HEK293 (cell line): ENCODE measurements at regions not wholly inside any gene's neighbourhood (a gene's known extent, or its start where the extent isn't known, plus 50 kb on each side); places are given as distances from the start of the nearest gene placed in this dataset.

Experiments used
- CTCF ChIP-seq: fragments of 450-650 bp; formaldehyde crosslinking; IDR thresholded peaks from 2 replicates; pipeline ENCODE4 v1.5.1; 2016; ENCODE audit warnings: missing biosample characterization, missing genetic modification characterization
- HOXA7 ChIP-seq: sonication (generic); formaldehyde crosslinking; IDR thresholded peaks from 2 replicates; pipeline ENCODE4 v1.8.1; 2022; ENCODE audit warnings: missing genetic modification reagents, borderline replicate concordance
- PRDM4 ChIP-seq: fragments of 450-650 bp; formaldehyde crosslinking; IDR thresholded peaks from 2 replicates; pipeline ENCODE4 v1.5.1; 2017; ENCODE audit warnings: missing biosample characterization, missing genetic modification characterization
- ZBTB7A ChIP-seq: fragments of 450-650 bp; formaldehyde crosslinking; IDR thresholded peaks from 2 replicates; pipeline ENCODE4 v1.5.1; 2016; ENCODE audit warnings: low read depth, missing biosample characterization, missing genetic modification characterization
- ZNF121 ChIP-seq: fragments of 450-650 bp; formaldehyde crosslinking; IDR thresholded peaks from 2 replicates; pipeline ENCODE4 v1.5.1; 2016; ENCODE audit warnings: missing biosample characterization, missing genetic modification characterization
- ZNF211 ChIP-seq: fragments of 450-650 bp; formaldehyde crosslinking; IDR thresholded peaks from 2 replicates; pipeline ENCODE4 v1.5.1; 2016; ENCODE audit warnings: low read depth, missing biosample characterization, missing genetic modification characterization
- ZNF23 ChIP-seq: fragments of 450-650 bp; formaldehyde crosslinking; IDR thresholded peaks from 2 replicates; pipeline ENCODE4 v1.5.1; 2016; ENCODE audit warnings: missing biosample characterization, missing genetic modification characterization, borderline replicate concordance
- ZNF549 ChIP-seq: fragments of 450-650 bp; IDR thresholded peaks from 2 replicates; pipeline ENCODE4 v1.5.1; 2018; ENCODE audit warnings: missing biosample characterization, missing genetic modification characterization, mild to moderate bottlenecking, inconsistent platforms, moderate library complexity
- ZNF629 ChIP-seq: fragments of 450-650 bp; formaldehyde crosslinking; IDR thresholded peaks from 2 replicates; pipeline ENCODE4 v1.5.1; 2017; ENCODE audit warnings: missing biosample characterization, missing genetic modification characterization
- ZNF792 ChIP-seq: fragments of 450-650 bp; formaldehyde crosslinking; IDR thresholded peaks from 2 replicates; pipeline ENCODE4 v1.5.1; 2016; ENCODE audit warnings: missing biosample characterization, missing genetic modification characterization

GRCh38 chr1:218823291-218823900, 350.3 kb upstream of the LYPLAL1 start:
- no peak for TF ChIP-seq ZNF549
- TF ChIP-seq CTCF (tag by site-specific recombination): no peak
- TF ChIP-seq HOXA7 (CRISPR knock-in tag): no peak
- no peak for TF ChIP-seq ZNF211 (tag by site-specific recombination)
- no peak for TF ChIP-seq ZBTB7A (tag by site-specific recombination)
- TF ChIP-seq PRDM4: no peak
- no peak for TF ChIP-seq ZNF23 (tag by site-specific recombination)
- TF ChIP-seq ZNF121 (tag by site-specific recombination): no peak
- no peak for TF ChIP-seq ZNF792 (tag by site-specific recombination)
- no peak for TF ChIP-seq ZNF629
